ENCODE measurements at regions not wholly inside any gene's neighbourhood (a gene's known extent, or its start where the extent isn't known, plus 50 kb on each side); places are given as distances from the start of the nearest gene placed in this dataset.

GRCh38 chr7:125747966-125748365, 818.3 kb upstream of the POT1 start:
- intact Hi-C loops (cut with micrococcal nuclease), result no loop called here
- H3K9me3 ChIP-seq (replicated peaks), result peaks cover 18% of the 10 kb centered on the region
- H3K36me3 ChIP-seq, result no peaks in the 10 kb centered on the region
- no peak for DNase-seq
- H3K27me3 ChIP-seq (ENCODE audit: low read depth), result no peaks in the 10 kb centered on the region
- no peak overlapping the region for H3K4me3 ChIP-seq
- H3K27ac ChIP-seq (replicated peaks), result no peak overlapping the region
- no peak for TF ChIP-seq CTCF (IDR thresholded peaks at IDR 0.05; ENCODE audit: borderline replicate concordance)
- H3K4me1 ChIP-seq, result no peaks in the 10 kb centered on the region

GRCh38 chr7:125746510-125746909, 816.9 kb upstream of the POT1 start:
- no peak for DNase-seq
- H3K27ac ChIP-seq (replicated peaks), result no peak overlapping the region
- H3K27me3 ChIP-seq (ENCODE audit: low read depth), result no peaks in the 10 kb centered on the region
- TF ChIP-seq CTCF (IDR thresholded peaks at IDR 0.05; ENCODE audit: borderline replicate concordance), result no peak
- intact Hi-C loops (cut with micrococcal nuclease), result no loop called here
- H3K36me3 ChIP-seq, result no peaks in the 10 kb centered on the region
- H3K9me3 ChIP-seq (replicated peaks), result peaks cover 18% of the 10 kb centered on the region
- H3K4me3 ChIP-seq, result no peak overlapping the region
- H3K4me1 ChIP-seq, result no peaks in the 10 kb centered on the region

GRCh38 chr7:125727215-125727614, 797.6 kb upstream of the POT1 start:
- intact Hi-C loops (cut with micrococcal nuclease), result no loop called here
- Histone ChIP-seq H3K27ac (replicated peaks) (no peak overlapping the region), H3K27me3 (ENCODE audit: low read depth) (no peaks in the 10 kb centered on the region), H3K36me3 (no peaks in the 10 kb centered on the region), H3K4me3 (no peak overlapping the region), H3K4me1 (no peaks in the 10 kb centered on the region), H3K9me3 (replicated peaks) (no peaks in the 10 kb centered on the region)
- no peak for DNase-seq
- TF ChIP-seq CTCF (IDR thresholded peaks at IDR 0.05; ENCODE audit: borderline replicate concordance), result no peak

- Histone ChIP-seq H3K9me3 (replicated peaks) (peaks cover 7% of the 10 kb centered on the region), H3K27ac (replicated peaks) (no peak overlapping the region)
- TF ChIP-seq CTCF (IDR thresholded peaks at IDR 0.05; ENCODE audit: borderline replicate concordance), result no peak
These were observed 766.0 kb upstream of the POT1 start for GRCh38 chr7:125695626-125696025.

GRCh38 chr7:125683156-125683555, 753.5 kb upstream of the POT1 start:
- intact Hi-C loops (cut with micrococcal nuclease), result no loop called here
- Histone ChIP-seq H3K27me3 (ENCODE audit: low read depth) (no peaks in the 10 kb centered on the region), H3K4me3 (no peak overlapping the region), H3K27ac (replicated peaks) (no peak overlapping the region), H3K36me3 (no peaks in the 10 kb centered on the region), H3K4me1 (no peaks in the 10 kb centered on the region), H3K9me3 (replicated peaks) (peaks cover 12% of the 10 kb centered on the region)
- TF ChIP-seq CTCF (IDR thresholded peaks at IDR 0.05; ENCODE audit: borderline replicate concordance), result no peak
- DNase-seq, result no peak

More at GRCh38 chr7:125695626-125696025, 766.0 kb upstream of the POT1 start:
- no peak for DNase-seq
- intact Hi-C loops (cut with micrococcal nuclease), result no loop called here
- Histone ChIP-seq H3K27me3 (ENCODE audit: low read depth) (no peaks in the 10 kb centered on the region), H3K4me3 (no peak overlapping the region), H3K4me1 (no peaks in the 10 kb centered on the region), H3K36me3 (no peaks in the 10 kb centered on the region)

- no peak overlapping the region for H3K27ac ChIP-seq (replicated peaks)
- no peak overlapping the region for H3K4me3 ChIP-seq
- no peaks in the 10 kb centered on the region for H3K36me3 ChIP-seq
- TF ChIP-seq CTCF (IDR thresholded peaks at IDR 0.05; ENCODE audit: borderline replicate concordance), result no peak
- intact Hi-C loops (cut with micrococcal nuclease), result no loop called here
- no peaks in the 10 kb centered on the region for H3K4me1 ChIP-seq
- H3K9me3 ChIP-seq (replicated peaks), result peaks cover 12% of the 10 kb centered on the region
- no peaks in the 10 kb centered on the region for H3K27me3 ChIP-seq (ENCODE audit: low read depth)
- DNase-seq, result no peak
These were observed 751.9 kb upstream of the POT1 start for GRCh38 chr7:125681508-125681907.
